Pancreas (tissue), 10 donors: ENCODE measurements at regions not wholly inside any gene's neighbourhood (a gene's known extent, or its start where the extent isn't known, plus 50 kb on each side); places are given as distances from the start of the nearest gene placed in this dataset.

Experiments
- ATAC-seq, 4 donors: fragments of 200-7000 bp; cut with Tn5 transposase; one replicate each; pipeline versions ENCODE4 v1.8.0 to v1.9.1; 2020; ENCODE audit warnings: mild to moderate bottlenecking in 4 of 4, moderate library complexity in 4 of 4
- DNase-seq, 6 donors: peaks; one replicate each; pipeline ENCODE4 v3.0.0-alpha.2; 2020
- FAIRE-seq: peaks from 2 replicates; lab custom pipeline; 2012; peaks lifted over from hg19 to GRCh38; lab: Jason Lieb, UNC
- H3K27ac ChIP-seq, 4 donors: fragments of 200-600 bp; sonication (generic); 1 replicate in 3 of 4; 2 replicates in 1 of 4; pipeline versions ENCODE4 v1.5.0 to v1.8.0; 2020
- H3K27me3 ChIP-seq, 4 donors: fragments of 200-600 bp; one replicate each; pipeline ENCODE4 v1.8.0; 2021
- H3K36me3 ChIP-seq, 3 donors: fragments of 200-600 bp; sonication (generic) in 1 of 3; one replicate each; pipeline versions ENCODE4 v1.5.0 to v1.8.0; 2020 to 2021
- H3K4me1 ChIP-seq, 3 donors: fragments of 200-600 bp; one replicate each; pipeline ENCODE4 v1.8.0; 2021
- H3K4me3 ChIP-seq, 4 donors: fragments of 200-600 bp; sonication (generic) in 2 of 4; one replicate each; pipeline versions ENCODE4 v1.5.0 to v1.8.0; 2020 to 2021
- H3K9me3 ChIP-seq, 4 donors: fragments of 200-600 bp; one replicate each; pipeline ENCODE4 v1.8.0; 2021
- WGBS, 2 donors: extraction: QIAGEN DNeasy Blood & Tissue Kit; methylation state at CpG; one replicate each; pipeline ENCODE4 v1.1.7; 2013; 5-methylcytosine and 5-hydroxymethylcytosine counted together
- intact Hi-C, 3 donors: fragments of 100-400 bp; cut with DNase I; formaldehyde crosslinking; loops; one replicate each; pipeline versions ENCODE4 v1.11.1 to v1.14.2; 2022
- TF ChIP-seq, protein P1 (sequence below), 4 donors: fragments of 200-600 bp; sonication (generic) in 3 of 4; IDR thresholded peaks; one replicate each; pipeline versions ENCODE4 v1.5.0 to v1.8.0; 2021; ENCODE audit warnings: antibody characterized with exemption in 4 of 4
- donor health status: healthy with polysubstance abuse.
- donor health status: DM: no; HTN: no; CAD: no; lungs with moderate emphysema.
- donor health status: DM: no; HTN: no; CAD: no.
- donor health status: control.
- donor health status: control.
- donor health status: Bipolar disorder and iron deficiency.
- donor health status: DM: yes; HTN: yes; CAD: no.
- donor health status: DM: no; HTN: no; CAD: no.
- donor health status: DM: no; HTN: no; CAD: no.
- donor health status: DM: yes; HTN: yes; CAD: no.

DNA sequence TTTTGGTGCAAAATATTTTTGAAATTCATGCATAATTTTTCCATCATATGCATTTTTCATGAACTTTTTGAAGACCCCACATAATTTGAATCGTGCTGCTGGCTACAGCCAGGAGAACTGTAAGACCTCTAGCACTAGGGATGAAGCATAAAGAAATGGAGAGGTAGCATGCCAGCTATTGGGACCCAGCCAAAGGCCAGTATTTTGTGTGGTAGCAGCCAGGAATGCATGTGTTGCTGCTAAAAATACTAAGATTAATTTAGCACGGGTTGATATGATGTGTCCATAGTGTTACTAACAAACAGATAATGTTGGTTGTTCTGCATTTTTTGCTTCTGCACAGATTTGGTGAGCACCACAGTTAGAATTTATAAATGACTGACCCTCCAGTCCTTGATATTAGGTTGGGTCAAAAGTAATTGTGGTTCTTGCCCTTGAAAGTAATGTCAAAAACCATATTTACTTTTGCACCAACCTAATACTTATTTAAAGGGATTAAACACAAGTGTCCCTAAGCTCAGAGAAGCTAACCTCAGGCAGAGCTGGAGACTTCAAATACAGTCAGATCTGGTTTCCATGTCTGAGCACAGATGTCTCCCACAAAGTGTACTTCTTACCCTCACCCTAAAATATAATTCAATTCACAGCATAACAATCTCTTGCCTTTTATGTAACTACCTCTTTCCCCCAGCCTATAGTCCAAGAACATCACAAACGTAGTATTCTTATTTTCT is 54.1 kb upstream of the NPSR1 start:
- no peak overlapping the region for H3K4me3 ChIP-seq
- 47 to 69% methylated on average over 3 of the region's 3 CpGs for WGBS, 2 donors
- DNase-seq (no peak), ATAC-seq (no peak), FAIRE-seq (no peak)
- TF ChIP-seq, protein P1, sequence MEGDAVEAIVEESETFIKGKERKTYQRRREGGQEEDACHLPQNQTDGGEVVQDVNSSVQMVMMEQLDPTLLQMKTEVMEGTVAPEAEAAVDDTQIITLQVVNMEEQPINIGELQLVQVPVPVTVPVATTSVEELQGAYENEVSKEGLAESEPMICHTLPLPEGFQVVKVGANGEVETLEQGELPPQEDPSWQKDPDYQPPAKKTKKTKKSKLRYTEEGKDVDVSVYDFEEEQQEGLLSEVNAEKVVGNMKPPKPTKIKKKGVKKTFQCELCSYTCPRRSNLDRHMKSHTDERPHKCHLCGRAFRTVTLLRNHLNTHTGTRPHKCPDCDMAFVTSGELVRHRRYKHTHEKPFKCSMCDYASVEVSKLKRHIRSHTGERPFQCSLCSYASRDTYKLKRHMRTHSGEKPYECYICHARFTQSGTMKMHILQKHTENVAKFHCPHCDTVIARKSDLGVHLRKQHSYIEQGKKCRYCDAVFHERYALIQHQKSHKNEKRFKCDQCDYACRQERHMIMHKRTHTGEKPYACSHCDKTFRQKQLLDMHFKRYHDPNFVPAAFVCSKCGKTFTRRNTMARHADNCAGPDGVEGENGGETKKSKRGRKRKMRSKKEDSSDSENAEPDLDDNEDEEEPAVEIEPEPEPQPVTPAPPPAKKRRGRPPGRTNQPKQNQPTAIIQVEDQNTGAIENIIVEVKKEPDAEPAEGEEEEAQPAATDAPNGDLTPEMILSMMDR (IDR thresholded peaks at IDR 0.05), result no peak
- H3K27me3 ChIP-seq, result no peaks in the 10 kb centered on the region
- no peak overlapping the region for H3K27ac ChIP-seq
- no peaks in the 10 kb centered on the region for H3K9me3 ChIP-seq
- H3K36me3 ChIP-seq, result no peaks in the 10 kb centered on the region
- H3K4me1 ChIP-seq, result no peaks in the 10 kb centered on the region
- intact Hi-C loops, result no loop called here
